IPS DF 19.7 (cell line): ENCODE measurements at regions not wholly inside any gene's neighbourhood (a gene's known extent, or its start where the extent isn't known, plus 50 kb on each side); places are given as distances from the start of the nearest gene placed in this dataset.
A peak's percentile ranks its signal among the peaks of the same experiment; 100 is the strongest.
"Not testable (repeated sequence)": the region's sequence is repeated elsewhere in the genome, so short reads cannot be mapped to it uniquely, and the experiment has no call there.

Source experiments
- DNase-seq: peaks from one replicate; pipeline ENCODE4 v3.0.0-alpha.2; 2013; ENCODE audit warnings: low read depth, low spot score

DNA sequence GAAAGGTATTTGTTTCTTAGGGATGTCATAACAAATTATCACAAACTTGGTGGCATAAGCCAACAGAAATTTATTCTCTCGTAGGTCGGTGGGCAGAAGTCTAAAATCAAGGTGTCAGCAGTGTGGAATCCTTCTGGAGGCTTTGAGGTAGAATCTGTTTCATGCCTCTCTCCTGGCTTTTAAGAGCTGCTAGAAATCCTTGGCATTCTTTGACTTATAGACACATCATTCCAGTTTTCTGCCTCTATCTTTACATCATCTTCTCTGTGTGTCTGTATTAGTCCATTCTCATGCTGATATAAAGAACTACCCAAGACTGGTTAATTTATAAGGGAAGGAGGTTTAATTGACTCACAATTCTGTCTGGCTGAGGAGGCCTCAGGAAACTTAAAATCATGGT lies 488.1 kb upstream of the PAPPA start:
- DNase-seq, result no peak

DNA sequence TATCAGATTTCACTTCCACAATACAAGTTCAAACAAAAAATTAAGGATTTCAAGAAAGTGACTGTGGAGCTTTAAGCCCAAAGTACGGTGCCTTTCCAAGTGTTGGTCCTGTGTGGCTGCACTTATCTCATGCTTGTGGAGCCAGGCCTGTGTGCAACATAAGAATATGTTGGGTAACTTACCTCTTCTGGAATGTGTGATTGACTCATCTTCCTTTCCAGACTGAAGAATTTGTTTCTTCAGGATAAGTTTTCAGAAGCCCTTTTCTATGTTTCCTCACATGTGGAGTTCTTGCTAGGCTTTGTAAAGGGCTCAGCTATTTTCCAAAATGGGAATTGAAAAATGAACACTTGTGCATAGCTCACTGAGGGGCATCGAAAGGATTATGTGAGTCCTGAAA lies 485.1 kb upstream of the PAPPA start:
- no peak for DNase-seq

DNA sequence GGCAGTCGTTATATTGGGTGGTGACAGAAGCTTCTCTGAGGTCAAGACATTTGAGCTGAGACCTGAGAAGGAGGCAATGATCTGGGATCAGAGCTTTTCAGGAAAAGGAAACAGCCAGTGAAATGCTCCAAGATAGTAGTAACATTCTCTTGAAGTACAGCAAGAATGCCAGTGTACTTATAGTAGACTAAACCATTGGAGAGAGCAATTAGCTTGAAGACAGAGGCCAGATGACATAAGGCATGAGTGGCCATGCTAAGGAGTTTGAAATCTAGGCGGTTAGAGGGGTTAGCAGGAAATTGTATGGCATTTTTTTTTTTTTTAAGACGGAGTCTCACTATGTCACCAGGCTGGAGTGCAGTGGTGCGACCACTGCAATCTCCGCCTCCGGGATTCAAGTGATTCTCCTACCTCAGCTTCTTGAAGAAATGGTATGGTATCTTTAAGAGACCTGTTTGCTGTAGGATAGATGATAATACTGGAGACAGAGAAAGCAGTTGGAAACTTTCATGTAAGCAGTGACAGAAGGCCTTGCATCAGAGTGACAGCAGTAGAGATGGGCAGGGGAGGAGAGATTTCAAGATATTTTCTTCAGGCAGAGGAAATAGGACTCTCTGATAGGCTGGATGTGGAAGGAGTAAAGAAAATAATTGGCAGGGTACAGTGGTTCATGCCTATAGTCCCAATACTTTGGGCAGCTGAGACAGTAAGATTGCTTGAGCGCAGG lies 482.2 kb upstream of the PAPPA start:
- DNase-seq, result no peak

DNA sequence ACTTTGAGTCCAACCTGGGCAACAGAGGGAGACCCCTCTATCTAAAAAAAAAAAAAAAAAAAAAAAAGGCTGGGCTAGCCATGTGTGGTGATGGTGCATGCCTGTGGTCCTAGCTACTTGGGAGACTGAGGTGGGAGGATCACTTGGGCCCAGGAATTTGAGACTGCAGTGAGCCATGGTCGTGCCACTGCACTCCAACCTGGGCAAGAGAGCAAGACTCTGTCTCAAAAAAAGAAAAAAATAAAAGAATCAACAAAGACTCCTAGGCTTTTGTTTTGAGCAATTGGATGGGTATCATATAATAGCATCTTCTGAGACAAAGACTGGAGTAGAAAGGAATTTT lies 481.7 kb upstream of the PAPPA start:
- DNase-seq, result no peak

DNA sequence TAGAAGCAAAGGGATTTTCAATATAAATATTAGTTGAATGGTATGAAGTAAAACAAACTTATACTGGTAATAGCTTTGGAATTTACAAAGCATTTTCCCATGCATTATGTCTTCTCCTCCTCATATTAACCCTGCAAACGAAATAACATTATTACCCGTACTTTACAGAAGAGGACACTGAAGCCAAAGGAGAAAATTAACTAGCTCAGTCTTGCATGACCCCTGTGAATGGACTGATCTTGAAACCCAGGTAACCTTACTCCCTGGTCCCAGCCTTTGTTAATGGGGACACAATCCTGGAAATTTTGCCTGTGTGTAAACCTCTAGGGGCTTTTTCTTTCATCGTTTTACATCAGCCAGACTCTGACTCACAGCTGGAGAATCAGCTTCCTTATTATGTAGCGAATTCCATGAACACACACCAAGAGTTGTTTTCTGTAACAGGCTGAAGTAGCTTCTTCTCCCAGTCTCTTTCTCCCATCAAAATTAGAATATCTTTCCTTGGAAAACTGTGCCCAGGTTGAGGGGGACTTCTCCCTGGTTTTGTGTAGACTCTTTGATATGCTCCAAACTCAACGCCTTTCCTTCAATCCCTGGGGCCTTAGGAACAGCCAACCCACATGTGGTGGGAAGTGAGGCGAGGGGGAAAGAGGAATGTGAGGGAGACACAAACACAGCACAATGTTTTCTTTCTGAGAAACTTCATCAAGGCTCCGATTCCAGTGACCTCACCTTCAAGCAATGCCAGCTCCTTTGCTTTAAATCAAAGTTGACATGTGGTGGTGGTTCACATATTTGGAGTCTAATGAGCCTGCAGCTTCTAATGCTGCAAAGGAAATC lies 480.9 kb upstream of the PAPPA start:
- DNase-seq, result no peak

DNA sequence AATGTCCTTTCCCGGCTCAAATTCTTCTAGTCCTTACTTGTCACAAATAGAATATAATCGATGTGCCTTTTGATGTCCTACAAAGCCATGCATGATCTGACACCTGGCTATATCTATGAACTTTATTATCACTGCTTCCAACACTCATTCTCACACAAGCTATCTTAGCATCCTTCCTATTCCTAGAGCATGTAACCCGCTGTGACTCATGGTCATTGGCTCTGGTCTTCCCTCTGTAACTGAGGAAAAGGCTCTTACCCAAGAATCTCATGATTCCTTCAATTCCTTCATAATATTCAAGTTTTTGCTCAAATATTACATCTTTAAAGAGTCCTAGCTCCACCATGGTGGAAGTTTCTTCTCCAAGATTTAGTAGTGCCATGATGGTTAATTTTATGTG lies 480.0 kb upstream of the PAPPA start:
- DNase-seq, result no peak

DNA sequence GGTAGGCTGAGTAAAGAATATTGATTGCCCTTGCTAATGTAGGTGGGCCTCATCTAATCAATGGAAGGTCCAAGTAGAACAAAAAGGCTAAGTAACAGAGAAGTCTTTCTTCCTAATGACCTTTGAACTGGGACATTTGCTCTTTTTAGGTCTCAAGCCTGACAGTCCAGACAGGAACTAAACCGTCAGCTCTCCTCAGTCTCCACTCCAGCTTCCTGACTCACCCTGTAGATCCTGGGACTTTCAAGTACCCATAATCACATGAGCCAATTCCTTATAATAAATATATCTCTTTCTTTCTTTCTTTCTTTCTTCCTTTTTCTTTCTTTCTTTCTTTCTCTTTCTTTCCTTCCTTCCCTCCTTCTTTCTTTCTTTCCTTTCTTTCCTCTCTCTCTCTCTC lies 479.5 kb upstream of the PAPPA start:
- no peak for DNase-seq

DNA sequence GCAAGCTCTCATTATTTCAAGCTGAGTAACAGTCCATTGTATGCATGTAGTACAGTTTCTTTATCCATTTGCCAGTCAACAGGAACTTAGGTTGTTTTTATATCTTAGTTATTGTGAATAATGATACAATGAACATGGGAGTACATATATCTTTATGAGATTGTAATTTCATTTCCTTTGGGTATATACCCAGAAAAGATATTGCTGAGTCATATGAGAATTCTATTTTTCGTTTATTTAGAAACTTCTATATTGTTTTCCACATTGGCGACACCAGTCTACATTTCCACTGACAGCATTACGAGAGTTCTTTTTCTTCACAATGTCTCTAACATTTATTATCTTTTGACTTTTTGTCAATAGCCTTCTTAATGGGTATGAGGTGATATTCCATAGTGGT lies 477.8 kb upstream of the PAPPA start:
- DNase-seq, result no peak

DNA sequence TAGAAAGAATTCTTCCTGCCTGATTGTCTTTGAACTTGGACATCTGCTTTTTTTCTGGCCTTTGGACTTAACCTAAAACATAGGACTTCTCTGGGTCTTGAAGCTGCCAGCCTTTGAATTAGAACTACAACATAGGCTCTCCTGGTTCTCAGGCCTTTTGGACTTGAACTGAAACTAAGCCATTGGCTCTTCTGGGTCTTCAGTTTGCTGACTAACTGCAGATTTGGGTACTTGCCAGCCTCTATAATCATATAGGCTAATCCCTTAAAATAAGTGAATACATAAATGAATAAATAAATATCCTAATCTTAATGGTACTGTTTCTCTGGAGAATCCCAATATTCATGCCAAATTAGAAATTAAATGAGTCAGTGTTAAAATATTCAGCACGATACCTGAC lies 473.4 kb upstream of the PAPPA start:
- DNase-seq, result no peak

DNA sequence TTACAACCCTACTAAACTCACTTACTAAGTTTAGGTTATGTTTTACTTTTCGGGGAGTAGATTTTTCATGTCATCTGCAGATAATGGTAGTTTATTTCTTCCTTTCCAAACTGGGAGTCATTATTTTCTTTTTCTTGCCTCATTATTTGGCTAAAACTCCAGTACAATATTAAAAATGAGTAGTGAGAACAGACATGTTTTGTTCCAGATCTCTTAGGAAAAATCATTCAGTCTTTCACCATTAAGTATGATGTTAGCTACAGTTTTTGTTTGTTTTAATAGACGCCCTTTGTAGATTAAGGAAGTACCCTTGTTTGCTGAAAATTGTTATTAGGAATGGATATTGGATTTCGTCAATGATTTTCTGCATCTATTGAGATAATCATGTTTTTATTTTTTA lies 472.0 kb upstream of the PAPPA start:
- DNase-seq, result no peak

DNA sequence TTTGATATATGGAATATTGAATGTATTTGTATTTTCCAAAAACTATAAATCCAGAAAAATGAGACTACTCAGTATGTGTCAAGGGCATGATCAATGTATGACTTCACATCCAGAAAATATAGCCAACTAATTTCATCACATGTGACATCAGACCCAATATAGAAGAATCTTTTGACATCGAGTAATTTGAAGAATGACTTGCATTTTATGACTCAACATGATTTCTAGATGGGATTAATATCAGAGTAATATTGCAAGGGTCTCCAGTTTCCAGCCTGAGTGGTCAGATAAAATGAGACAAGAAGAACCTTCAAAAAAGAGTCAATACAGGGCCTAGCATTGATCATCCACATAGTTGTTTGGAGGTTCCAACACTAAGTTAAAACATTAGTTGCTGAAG lies 467.5 kb upstream of the PAPPA start:
- DNase-seq, result no peak

DNA sequence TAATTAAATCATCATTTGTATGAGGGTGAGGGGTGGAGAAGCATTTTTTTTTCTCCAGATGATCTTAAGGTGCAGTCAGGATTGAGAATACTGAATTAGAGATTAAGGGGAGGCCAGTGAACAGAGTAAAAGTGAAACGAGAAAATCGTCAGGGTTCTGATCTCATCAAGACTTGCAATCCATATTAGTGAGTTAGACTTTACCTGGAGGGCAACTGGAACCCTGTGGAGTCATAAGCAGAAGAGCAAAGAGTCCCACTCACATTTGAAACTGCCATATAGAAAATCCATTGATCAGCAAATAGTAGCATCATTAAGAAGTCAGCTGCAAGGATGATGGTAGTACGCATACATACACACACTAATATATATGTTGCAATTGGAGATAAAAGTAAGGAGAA lies 466.2 kb upstream of the PAPPA start:
- DNase-seq, result no peak

DNA sequence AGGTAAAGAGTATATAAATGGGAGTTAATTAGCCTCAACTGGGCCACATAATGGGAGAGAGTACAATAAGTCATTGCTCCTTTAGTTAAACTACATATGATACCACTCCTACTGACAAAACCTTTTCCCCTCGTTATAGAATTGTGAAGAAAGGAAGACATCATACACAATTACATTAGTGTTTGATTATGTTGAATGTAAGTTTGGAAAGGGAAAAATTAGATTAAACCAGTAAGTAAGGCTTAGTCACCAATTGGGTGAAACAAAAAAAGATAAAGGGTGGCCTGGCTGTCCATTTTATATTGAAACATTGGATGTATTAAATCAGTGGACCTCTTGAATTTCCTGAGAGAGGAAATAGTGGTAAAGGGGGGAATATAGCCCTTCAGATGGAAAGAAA lies 464.3 kb upstream of the PAPPA start:
- DNase-seq, result no peak

DNA sequence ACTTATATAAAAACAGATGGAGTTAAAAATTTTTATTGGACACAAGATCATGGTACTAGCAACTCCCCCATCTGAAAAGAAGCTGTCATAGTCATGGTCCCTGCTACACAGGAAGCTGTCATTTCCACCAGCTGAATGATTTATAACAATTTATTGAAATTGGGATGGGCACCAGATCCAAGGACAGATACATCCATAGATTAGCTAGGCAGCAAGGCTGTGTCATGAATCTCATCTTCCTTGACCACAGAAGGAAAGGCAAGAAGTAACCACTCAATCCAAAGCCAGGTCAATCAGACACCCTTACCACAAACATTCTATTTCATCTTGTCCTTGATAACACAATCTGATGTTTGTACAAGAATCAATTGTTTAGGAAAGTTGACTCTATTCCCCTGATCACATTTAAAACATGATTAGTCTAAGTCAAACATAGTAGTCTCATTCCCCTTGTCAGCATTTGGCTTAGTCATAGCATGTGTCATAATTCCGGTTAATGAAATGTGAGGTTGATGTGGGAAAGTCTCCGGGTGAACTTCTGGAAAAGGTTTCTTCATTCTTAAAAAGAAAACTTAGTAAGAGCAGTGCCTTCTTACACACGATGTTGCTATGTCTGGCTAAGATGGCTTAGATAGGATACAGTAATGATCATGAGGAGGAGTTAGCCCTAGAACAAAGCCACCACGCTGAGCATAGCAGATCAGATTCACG lies 462.6 kb upstream of the PAPPA start:
- no peak for DNase-seq

DNA sequence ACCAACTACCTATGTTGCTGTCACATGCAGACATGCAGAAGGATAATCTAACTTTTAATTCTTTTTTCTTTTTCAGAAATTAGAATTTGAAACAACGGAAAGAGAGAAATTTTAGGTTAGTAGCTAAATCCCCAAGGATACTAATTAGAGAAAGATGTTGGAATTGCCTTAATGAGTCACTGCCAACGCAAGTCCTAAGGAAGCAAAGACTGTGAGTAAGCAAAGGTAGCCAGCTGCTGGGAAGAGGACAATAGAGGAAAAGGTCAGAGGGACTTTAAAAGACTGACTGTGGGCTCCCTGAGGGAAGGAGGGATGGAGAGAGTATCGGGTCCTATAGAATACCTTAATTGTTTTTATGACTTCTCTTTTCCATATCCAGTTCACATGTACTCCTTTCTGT lies 461.9 kb upstream of the PAPPA start:
- no peak for DNase-seq

DNA sequence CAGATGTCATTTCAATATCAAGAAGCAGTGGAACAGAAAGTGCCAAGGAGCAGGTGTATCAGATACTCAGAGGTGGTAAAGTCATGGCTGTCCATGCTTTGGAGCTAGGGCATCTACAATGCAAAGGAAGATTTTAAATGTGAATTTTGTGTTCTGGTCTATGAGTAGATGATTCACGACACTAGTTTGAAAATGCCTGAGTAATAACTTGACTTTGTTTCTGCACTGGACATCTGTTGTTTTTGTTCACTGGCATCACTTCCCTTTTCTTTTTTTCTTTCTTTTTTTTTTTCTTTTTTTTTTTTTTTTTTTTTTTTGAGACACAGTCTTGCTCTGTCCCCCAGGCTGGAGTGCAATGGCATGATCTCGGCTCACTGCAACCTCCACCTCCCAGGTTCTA lies 460.7 kb upstream of the PAPPA start:
- not testable (repeated sequence) for DNase-seq

DNA sequence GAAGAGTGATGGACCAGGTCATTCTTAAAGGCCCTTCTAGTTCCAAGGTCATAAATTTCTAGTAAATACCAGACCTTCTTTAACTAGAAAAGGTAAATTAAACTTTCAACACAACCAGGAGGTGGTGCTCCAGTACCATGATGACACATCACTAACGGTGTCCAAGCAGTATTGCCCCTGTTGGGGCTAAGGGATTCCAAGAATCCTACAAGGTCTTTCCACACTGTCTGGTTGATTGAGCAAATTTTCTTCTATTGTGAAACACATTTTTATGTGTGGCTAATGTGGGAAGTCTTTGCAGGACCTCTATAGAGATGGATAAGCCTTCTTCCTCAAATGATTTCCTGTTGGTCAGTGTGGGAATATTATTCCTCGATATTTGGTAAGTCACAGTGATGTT lies 459.6 kb upstream of the PAPPA start:
- DNase-seq, result peak; percentile 45

DNA sequence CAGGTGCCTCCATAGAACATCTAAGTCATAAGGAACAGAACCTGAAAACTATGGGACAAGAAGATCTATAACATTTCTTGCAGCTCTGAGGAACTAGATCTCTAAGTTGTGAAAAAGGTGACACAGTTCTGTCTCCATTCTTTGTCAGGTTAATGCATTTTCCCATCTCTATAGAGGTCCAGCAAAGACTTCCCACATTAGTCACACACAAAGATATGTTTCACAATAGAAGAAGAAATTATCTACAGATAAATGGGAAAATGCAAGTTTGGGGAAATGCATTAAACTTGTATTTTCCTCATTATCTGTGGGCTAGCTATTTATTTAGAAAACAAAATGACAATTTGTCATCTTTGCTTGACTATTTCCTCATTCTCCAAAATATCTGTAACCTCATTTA lies 458.6 kb upstream of the PAPPA start:
- no peak for DNase-seq

DNA sequence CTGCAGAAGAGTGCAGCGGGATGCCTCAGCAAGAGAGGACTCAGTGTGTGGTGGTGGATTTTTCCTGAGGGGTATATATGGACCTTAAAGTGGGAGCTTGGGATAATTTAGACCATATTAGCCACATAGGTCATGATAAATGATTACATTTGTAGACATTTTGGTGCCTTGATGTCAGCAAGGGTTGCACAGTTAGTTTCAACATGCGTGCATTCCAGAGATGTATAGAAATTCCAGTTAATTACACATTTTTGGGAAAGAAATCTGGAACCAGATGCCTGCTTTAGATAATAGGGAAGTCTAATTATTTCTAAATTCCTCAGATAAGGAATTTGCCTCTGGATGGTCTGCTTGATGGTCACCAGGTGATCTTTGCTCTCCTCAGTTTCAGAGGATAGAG lies 440.6 kb upstream of the PAPPA start:
- DNase-seq, result no peak

DNA sequence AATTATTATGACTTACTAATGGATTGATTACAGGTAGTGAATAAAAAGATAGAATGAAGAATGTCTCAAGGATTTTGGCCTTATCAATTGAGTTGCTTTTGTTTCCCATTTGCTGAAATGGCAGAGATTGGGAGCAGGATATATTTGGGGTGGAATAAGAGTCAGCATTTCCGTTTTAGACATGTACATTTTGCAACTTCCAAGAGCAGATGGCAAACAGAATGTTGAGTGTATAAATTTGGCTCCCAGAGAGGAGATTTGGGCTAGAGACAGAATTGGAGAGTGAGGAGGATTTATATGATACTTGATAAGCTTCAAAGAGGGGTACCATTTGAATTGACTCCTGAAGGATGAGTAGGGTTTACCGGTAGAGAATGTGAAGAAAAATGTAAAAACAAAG lies 437.9 kb upstream of the PAPPA start:
- DNase-seq, result no peak

DNA sequence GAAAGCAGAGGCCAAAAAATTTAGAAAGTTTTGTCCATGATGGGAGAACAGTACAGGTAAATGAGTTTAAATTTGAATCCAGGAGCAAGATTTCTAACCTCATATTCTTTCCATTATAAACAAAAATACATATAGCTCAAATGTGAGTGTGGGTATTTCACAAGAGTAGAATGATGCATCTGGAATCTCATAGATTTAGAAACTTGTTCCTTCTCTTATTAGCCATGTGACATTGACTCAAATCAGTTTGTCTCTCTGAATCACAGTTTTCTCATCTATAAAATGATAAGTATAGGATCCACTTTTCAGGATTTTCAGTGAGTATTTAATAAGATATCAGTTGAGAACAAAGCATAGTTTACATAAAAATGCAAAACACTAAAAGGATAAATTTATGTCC lies 436.3 kb upstream of the PAPPA start:
- no peak for DNase-seq

DNA sequence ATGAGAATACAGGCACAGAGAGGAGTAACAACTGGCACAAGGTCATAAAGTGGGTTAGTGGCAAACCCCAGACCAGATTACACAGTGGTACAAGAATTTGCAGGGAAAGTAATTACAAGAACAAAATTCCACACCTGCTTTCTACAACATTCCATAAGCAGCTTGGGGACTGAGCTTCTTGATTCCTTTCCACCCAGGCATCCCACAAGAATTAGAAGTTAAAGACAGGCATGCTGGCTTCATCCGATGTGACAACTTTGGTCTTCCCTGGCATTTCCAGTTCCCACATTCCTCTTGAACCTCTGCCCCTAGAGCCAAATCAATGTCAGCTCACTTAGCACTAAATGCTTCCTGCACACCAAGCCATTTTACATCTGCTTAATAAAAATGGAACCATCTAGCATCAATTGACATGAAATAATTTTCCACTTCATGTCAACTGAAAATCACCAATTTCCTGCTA lies 435.8 kb upstream of the PAPPA start:
- no peak for DNase-seq

DNA sequence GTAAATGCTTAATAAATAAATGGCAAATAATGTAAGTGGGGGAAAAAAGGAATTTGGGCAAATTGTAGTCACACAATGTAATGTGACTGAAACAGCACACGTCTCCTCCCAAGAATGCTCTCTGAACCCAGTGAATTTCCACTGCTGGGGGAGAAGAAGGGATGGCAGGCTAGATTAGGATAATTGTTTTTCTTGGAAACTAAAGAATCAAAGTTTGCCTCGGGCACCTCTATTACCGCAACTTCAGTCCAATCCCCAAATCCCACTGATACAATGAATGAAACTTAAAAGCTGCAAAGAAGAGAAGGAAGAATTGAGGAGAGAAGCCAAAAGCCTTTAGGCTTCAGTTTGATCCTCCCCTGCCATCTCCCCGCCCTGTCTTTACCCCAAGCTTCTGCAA lies 423.2 kb upstream of the PAPPA start:
- no peak for DNase-seq
